Stimulated activated CD8-positive, alpha-beta memory T cell treated with anti-CD3 and anti-CD28 coated beads, Interleukin-15, amount 100 ng/mL, for 24 hours (primary cell): ENCODE measurements at regions not wholly inside any gene's neighbourhood (a gene's known extent, or its start where the extent isn't known, plus 50 kb on each side); places are given as distances from the start of the nearest gene placed in this dataset.
"Not testable (repeated sequence)": the region's sequence is repeated elsewhere in the genome, so short reads cannot be mapped to it uniquely, and the experiment has no call there.

Experiments
- DNase-seq: peaks from one replicate; pipeline ENCODE4 v3.0.0-alpha.2; 2020; ENCODE audit warnings: low read depth

DNA sequence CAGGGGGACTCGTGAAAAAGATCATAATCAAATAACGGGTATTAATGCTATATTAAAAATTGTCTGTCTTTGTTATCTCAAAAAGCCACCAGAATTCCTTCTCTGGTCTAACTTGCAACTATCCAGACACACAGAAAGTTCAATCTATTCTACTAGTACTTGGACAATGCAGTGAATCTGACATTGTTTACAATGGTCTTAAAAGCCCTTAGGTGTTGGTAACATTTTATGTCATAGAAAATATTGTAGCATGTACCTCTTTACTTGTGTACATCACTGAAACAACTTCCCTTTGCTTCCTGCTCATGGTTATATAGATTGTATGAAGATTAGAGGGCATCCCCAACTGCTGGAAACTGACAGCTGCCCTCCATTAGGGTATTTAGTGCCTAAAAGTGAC is 71.1 kb upstream of the PPP3CA start:
- DNase-seq, result no peak

DNA sequence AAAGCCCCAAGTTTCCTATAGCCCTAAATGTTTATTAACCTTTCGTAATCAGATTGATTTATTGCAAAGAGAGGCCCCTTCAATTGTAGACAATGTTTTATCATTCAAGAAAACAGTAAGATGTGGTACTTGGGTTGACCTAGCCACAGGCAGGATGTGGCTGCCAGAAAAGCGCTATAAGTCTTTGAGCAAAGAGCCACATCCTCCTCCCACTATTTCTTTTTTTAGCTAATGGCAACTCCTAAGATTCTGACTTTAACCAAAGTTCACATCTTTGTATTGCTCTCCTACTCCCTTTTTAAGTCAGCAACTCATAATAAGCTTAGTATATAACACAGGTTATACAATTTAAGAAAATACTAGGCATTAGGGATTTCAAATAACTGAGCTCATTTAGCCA is 70.7 kb upstream of the PPP3CA start:
- DNase-seq, result no peak

DNA sequence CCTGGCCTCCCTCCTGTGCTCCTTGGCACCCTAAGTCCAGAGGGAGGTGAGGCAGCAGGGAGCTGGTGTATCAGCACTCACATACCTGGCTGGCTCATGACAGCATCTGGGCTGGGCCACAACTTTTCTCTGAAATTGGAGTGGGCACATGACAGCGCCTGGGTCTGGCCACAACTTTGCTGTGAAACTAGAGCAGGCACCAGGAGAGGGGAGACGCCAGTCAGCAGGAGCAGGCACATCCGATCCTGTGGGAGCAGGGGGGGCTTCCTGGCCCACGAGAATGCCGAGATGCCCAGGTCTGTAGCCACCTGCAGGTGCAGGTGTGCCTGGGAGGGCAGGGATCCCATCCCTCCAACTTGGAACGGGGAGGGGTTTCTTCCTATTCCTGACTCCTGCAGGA is 69.7 kb upstream of the PPP3CA start:
- DNase-seq, result no peak

DNA sequence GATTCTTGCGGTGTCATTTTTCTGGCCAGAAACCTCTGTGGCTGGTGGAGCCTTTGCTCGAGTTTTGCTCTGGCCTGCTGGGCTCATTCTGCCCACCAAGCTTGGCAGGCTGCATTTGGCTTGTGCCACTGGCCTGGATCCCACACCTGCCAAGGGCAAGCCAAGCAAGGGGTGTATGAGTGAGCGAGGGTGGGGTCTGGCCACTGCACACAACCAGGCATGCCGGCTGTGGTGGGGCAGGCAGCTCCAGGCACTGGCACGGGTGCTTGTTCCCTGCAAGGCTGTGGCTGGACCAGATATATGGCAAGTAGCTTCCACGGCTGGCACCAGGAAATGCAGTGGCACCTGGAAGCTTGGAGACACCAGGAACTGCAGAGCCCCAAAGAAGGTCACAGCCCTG is 68.6 kb upstream of the PPP3CA start:
- DNase-seq, result no peak

DNA sequence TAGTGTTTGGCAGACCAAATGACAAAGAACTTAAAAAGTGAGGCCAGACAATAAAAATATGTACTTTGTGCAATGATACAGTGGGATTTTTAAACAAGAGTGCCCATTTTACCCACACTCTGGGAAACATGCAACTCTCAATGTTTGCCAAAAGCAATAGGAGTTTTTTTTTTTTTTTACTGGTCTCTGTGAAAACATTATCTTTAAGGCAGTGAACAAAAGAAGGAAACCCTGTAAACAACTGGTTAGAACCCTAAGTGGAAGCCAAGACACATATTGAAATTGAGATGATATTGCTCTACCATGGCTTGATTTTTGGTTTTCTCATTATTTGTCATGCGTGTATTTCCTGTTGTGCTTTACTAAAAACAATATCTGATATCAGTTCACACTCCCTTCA is 67.2 kb upstream of the PPP3CA start:
- DNase-seq, result no peak

DNA sequence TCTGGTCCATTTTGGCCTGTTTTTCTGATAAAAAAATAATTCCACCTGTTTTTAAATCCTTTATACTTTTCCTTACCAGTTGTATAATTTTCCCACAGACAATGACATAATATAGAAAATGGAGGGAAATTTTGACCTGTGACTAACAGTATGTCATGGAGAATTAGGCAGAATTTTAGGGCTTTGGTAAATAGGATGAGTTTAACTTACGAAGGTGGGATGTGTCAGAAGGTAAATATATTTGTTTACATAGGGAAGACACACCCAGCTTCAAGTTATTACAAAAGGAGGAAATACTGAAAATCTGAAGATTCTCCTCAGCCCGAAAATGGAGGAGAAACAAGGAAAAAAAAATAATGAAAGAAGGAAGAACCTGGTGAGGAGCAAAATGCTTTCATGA is 64.6 kb upstream of the PPP3CA start:
- DNase-seq, result no peak

DNA sequence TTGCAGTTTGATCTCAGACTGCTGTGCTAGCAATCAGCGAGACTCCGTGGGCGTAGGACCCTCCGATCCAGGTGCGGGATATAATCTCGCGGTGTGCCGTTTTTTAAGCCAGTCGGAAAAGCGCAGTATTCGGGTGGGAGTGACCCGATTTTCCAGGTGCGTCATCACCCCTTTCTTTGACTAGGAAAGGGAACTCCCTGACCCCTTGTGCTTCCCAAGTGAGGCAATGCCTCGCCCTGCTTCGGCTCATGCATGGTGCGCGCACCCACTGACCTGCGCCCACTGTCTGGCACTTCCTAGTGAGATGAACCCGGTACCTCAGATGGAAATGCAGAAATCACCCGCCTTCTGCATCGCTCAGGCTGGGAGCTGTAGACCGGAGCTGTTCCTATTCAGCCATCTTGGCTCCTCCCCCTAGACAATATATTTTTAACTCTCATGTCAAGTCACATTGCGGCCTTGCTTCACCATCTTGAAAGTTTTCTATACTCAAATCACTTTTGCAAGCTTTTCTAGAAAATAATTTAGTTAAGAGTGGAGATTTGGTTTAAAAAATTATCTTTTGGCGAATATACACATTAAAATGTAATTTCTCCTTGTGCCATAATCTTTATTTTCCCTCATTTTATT is 64.1 kb upstream of the PPP3CA start:
- not testable (repeated sequence) for DNase-seq

DNA sequence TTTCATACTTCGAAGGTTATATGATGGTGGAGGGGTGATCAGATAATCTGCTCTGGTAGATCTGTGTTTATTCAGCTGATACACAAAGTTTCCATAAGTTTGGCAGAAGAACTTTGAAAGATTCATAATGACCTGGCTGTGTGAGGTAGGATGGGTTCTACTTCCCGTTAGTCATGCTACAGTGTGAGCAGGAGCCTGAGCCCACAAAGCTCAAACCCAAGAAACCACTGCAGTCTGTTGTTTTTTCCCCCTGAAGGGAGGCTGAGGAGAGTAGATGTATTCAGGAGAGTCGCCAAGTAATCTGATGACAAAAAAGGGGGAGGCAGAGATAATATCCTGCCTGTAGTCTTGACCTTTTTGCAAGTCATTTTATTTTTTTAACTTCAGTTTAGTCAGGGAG is 52.8 kb upstream of the PPP3CA start:
- DNase-seq, result no peak

DNA sequence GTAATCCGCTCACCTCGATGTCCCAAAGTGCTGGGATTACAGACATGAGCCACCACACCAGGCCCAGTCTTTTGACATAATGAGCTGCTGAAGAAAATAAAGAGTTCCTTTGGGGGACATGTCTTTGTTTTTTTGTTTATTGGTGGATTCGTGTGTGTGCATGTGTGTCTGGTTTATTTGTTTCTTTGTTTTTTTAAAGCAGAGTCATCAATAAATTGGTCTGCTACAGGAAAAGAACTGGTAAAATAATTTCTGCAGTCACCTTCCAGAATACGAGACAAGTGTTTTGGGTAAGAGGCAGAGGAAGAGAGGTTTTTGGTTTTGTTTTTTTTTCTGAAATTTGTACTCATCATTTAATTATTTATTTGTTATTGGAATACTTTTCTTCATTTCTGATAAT is 51.5 kb upstream of the PPP3CA start:
- DNase-seq, result no peak
